ENCODE measurements at regions not wholly inside any gene's neighbourhood (a gene's known extent, or its start where the extent isn't known, plus 50 kb on each side); places are given as distances from the start of the nearest gene placed in this dataset.
A peak's percentile ranks its signal among the peaks of the same experiment; 100 is the strongest.

DNA sequence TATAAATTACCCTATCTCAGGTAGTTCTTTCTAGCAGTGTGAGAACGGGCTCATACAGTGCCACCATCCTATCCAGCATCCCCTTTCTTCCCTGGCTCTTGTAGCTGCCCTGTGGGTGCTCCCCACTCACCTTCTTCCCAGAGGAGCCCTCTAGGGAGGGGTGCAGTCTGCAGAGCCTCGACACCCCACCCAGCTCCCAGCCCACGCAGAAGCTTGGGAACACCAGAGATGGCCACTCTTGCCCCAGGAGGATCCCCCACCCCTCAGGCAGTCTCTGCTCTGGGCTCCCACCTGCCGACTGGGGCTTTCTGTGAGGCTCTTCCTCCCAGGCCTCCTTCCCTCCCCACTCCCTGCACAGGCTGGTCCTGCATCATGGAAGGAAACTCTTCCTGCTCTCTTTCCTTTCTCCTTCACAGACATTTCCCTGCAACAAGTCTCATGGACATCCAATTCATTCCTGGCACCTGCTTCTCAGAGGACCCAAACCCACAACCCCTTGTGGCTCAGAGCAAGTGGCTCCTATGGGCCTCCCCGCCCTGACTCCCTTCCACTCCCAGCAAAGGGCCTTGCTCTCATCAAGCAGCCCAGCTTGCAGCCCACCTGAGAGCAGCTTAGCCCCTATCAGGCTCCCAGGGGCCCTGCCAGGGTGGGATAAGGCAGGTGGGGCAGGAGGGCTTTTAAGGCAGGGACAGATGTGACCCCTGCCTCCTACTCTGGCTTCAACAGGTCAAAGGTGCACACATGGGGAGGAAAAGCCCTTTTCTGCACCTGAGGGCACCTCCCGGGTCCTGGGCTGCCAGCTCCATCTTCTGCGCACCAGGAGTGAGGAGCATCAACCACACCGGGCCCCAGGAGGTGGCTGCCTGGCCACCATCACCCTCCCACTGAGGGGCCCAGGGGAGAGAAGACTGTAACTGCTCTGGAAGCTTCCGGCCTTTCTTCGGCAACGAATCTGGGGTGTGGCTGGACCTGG lies 263.8 kb upstream of the TNRC6C start:
- DNase-seq: no peak

DNA sequence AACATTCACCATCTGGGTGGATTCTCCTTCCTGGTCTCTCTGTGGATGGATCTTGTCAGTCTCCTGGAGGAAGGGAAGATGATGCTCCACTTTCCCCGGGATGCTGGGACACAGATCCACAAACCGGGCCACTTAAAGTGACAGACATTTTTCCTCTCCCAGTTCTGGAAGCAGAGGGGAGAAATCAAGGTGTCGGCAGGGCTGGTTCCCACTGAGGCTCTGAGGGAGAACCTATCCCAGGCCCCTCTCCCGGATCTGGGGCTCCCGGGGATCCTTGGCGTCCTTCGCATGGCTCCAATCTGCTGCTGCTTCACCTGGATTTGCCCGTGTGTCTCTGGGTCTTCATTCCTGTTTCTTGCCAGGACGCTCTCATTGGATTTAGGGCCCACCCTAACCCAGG lies 263.1 kb upstream of the TNRC6C start:
- DNase-seq: no peak

DNA sequence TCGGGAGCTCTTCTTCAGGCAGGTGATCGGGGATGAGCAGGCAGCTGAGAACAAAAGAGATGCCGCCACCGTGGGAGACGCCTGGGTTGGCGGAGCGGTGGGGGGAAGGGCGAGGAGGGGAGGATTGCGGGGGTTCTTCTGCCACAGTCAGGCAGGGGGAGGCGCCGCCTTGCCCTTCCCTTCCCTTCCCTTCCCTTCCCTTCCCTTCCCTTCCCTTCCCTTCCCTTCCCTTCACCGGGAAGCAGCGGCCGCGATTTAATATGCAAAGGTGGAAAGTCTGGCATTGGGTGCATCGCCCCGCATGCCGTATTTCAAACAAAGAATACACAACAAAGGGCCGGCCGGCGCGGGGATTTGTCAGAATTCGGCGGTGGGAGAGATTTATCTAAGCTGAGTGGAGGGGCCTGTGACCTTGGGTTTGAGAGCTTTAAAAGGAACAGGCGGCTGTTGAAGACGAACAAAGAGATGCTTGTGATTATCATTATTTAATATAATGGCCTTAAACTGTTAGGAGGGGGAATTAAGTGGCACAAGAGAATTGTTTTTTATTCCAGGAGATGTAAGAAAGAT lies 262.3 kb upstream of the TNRC6C start:
- peak; percentile 22 to 75 for DNase-seq

DNA sequence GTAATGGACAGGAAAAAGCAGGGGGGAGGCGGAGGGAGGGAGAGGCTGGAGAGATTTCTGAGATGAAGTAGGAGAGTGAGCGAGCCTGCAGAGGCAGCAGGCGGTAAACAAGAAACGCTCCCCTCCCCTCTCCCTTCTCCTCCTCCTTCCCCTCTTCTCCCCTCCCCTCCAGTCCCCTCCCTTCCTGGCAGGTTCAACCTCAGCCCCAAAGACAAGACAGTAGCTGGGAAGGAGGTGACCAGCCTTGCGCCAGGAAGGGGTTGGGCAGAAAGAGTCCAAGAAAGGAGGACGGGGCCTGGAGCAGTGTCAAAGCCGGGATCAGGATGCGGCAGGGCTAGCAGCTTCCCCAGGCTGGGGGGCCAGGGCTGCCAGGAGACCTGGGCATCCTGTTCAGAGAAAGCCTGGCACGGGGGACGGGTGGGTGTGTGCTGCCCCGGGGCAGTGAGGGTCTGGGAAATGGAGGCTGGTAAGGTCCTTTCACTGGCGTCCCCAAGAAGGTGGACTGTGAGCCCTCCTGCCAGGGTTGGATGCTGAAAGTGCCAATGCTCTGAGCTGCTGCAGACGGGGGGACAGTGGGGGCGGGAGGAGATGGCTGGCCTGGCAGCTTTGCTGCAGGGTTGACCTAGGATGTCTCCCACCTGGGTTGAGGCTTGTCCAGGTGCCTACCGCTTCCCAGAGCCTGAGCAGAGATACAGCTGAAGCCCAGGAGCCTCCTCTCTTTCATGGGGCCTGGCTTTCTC lies 261.6 kb upstream of the TNRC6C start:
- peak; percentile 22 to 59 for DNase-seq

DNA sequence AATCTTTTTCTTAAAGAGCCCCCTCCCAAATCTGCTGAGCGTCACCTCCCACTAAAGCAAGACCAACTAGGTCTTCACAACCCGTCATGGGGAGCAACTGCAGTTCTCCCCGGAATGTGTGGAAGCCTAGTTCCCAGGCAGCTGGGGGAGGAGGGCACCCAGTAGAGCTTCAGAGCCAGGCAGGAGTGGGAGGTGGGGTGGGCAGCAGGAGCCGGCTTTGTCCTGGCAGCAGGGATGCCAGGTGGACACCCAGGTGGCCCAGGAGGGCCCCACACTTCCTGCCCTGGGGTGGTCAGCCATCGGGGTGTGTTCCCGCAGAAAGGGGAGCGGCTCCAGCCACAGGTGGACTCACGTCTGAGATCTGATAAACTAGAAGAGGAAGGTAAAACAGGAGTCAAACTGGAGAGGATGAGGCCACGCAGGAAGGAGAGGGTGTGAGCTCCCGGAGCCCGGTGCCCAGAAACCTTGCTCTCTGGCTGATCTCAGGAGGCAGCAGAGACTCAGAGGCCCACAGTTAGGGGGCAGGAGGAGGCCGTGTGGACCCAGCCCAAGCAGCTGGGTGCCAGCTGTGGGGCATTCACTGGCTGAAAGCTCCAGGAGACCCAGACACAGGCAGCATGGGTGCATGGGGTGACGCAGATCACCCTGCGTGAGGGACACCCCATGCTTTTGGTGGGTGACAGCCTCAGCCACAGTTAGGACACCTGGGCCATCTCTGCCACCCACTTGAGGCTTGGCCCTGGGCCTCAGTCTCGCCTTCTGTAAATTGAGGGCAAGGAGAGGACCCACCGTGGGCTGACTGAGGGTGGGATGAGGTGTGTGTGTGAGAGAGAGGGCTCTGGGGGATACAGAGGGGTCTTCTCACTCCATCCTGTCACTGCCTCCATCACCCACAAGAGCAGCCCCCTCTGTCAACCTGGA lies 260.8 kb upstream of the TNRC6C start:
- DNase-seq: no peak

- DNase-seq: no peak
Observed at GRCh38 chr17:77698903-77699623, 259.4 kb upstream of the TNRC6C start.

GRCh38 chr17:77700165-77700881 lies 258.2 kb upstream of the TNRC6C start:
- DNase-seq: peak in 1 of 2 experiments; percentile 41

DNA sequence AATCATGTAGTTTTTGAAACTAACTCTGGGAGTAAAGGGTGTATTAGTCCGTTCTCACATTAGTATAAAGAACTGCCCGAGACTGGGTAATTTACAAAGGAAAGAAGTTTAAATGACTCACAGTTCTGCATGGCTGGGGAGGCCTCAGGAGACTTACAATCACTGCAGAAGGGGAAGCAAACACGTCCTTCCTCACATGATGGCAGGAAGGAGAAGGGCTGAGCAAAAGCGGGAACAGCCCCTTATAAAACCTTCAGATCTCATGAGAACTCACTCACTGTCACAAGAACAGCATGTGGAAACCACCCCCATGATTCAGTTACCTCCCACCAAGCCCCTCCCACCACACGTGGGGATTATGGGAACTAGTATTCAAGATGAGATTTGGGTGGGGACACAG lies 256.5 kb upstream of the TNRC6C start:
- no peak for DNase-seq

DNA sequence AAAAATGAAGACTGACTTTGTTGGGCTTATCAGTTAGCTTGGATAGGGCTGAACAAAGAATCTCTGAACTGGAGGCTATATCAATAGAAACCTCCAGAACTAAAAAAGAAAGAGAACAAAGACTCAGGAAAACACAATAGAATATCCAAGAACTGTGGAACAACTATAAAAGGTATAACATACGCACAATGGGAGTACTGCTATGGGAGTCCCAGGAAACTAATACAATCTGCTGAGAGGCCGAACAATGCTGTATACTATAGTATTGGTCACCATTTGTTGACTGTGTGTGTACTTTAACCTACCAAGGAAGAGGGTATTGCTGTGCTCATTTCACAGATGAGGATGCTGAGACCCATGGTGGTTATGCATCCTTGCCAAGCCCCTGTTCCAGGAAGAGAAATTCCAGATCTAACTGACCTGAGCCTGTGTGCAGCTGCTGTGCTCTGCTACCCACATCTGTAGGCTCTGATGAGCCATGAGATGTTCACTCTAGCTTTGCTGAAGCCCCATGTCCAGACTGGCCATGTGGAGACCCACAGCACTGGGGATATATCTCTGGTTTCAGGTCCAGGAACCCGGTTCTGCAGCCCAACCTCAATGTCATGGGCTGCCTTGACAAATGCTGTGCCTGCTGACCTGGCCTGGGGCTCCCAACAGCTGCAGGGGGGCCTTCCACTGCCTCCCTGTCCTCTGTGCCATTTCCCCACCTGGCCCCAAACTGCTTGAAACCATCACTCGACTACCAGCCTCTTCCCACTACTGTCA lies 254.3 kb upstream of the TNRC6C start:
- DNase-seq: no peak

- no peak for DNase-seq
Observed at GRCh38 chr17:77706938-77707337, 251.6 kb upstream of the TNRC6C start.

DNA sequence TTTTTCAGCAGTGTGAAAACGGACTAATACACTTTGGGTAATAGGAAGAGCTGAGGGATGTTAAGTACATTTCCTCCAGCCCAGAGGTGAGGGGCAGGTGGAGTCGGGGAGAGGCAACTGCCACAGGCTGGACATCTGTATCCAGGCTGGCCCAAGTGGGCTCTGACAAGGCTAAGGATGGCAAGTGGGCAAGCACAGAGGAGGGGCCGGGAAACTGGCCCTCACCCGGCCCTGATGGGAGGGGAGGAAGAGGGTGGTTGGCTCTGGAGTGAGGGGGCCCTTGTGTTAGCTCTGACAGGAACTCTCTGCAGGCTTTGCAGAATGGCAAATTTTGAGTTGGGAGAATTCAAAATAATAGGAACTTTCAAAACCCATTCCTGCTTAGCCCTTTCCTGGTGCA lies 251.0 kb upstream of the TNRC6C start:
- DNase-seq: no peak

- DNase-seq: no peak
Observed at GRCh38 chr17:77708049-77708448, 250.5 kb upstream of the TNRC6C start.

GRCh38 chr17:77708936-77709335 lies 249.6 kb upstream of the TNRC6C start:
- DNase-seq: no peak

- no peak for DNase-seq
Observed at GRCh38 chr17:77709594-77709993, 248.9 kb upstream of the TNRC6C start.

- no peak for DNase-seq
Observed at GRCh38 chr17:77712578-77712977, 245.9 kb upstream of the TNRC6C start.

DNA sequence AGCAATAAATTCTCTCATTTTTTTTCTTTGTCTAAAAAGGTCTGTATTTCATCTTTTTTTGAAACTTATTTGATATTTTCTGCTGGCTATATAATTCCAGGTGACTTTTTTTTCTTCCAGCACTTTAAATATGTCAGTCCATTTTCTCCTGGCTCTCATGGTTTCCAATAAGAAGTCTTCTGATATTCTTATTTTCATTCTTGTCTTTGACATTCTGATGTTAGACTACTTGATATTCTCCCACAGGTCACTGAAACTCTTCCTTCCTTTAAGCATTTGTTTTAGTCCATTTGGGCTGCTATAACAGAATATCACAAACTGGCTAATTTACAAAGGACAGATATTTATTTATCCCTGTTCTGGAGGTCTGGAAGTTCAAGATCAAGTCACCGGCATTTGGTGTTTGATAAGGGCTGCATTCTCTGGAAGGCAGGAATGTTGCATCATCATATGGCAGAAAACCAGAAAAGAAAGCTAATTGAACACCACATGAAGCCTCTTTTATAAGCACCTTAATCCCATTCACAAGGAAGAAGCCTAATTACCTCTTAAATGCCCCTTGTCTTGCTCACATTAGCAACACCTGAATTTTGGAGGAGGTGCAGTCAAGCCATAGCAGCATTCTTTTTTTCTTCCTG lies 242.1 kb upstream of the TNRC6C start:
- DNase-seq: no peak

DNA sequence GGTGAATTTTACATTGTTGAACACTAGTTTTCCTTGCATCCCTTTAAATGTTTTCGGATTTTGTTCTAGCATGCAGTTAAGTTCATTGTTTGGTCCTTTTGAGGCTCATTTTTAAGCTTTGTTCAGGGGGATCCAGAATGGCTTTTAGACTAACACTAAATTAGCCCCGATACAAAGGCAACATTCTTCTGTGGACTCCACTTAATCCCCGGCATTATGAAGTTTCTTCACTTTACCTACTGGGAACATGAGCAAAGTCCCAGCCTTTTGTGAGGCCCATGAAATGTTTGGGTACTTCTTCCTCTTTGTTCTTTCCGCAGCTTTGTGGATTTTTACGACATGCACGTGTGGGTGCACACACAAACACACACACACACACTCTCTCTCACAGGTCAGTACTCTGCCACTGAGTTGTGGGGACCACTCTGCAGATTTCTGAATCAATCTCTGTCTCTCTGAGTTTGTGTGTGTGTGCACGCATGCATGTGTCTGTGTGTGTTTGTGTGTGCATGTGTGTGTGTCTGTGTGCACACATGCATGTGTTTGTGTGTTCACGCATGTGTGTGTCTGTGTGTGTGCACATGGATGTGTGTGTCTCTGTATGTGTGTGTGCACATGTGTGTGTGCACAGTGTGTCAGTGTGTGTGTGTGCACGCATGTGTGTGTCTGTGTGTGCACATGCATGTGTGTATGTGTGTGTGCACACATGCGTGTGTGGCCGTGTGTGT lies 240.4 kb upstream of the TNRC6C start:
- DNase-seq: no peak

DNA sequence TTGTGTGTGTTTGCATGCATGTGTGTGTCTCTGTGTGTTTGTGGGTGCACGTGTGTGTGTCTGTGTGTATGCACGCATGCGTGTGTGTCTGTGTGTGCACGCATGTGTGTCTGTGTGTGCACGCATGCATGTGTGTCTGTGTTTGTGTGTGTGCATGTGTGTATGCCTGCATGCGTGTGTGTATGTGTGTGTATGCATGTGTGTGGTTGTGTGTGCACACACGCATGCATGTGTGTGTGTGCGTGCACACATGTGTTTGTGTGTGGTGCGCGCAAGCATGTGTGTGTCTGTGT lies 239.9 kb upstream of the TNRC6C start:
- no peak for DNase-seq

DNA sequence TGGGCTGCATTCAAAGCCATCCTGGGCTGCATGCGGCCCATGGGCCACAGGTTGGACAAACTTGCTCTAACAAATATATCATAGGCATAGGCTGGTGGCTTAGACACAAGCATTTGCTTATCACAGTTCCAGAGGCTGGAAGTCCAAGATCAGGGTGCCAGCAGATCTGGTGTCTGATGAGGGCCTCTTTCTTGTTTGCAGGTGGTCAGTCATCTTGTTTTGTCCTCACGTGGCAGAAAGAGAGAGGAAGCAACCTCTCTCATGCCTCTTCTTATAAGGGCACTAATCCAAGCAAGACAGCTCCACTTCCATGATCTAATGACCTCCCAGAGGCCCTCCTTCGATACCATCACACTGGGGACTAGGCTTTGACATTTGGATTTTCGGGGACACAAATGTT lies 238.7 kb upstream of the TNRC6C start:
- DNase-seq: no peak
